ENCODE measurements at regions not wholly inside any gene's neighbourhood (a gene's known extent, or its start where the extent isn't known, plus 50 kb on each side); places are given as distances from the start of the nearest gene placed in this dataset.

DNA sequence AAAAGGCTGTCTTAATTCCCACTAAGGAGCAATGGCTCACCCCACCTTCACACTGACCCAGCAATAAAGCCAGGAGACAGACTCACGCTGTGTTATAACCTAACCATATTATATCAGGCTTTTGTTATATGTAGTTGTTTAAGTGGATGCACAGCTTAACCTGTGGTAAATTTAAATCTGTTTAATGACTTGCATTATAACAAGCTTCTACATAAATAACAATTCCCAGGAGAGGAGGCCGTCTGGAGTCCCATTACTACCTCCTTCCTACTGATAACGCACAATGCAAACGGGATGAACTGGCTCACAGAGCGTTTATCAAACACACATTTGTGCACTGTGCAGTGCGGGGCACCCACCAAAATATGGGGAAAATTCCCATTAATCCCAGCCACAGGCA is 102.1 kb upstream of the MGMT start:
- Histone ChIP-seq H3K36me3 (replicated peaks; ENCODE audit: low read depth, low read length) (no peaks in the 10 kb centered on the region), H3K27me3 (ENCODE audit: low read depth, low read length) (no peaks in the 10 kb centered on the region), H3K4me2 (ENCODE audit: low read length) (no peak overlapping the region), H3K9ac (ENCODE audit: low read length) (no peak overlapping the region), H3K27ac (ENCODE audit: low read length) (no peak overlapping the region), H3K9me3 (ENCODE audit: insufficient read depth, low read length) (no peaks in the 10 kb centered on the region), H4K20me1 (ENCODE audit: insufficient read depth, low read length) (no peaks in the 10 kb centered on the region), H3K4me1 (ENCODE audit: low read length) (no peaks in the 10 kb centered on the region), H3K4me3 (ENCODE audit: low read length) (no peak overlapping the region), H2AFZ (ENCODE audit: low read depth, low read length) (no peak overlapping the region), H3K79me2 (ENCODE audit: low read length) (no peaks in the 10 kb centered on the region)
- no peak for TF ChIP-seq EZH2phosphoT487 (IDR thresholded peaks at IDR 0.05; ENCODE audit: low read depth)
- no peak for TF ChIP-seq CTCF (IDR thresholded peaks at IDR 0.05; ENCODE audit: low read depth, low read length)

DNA sequence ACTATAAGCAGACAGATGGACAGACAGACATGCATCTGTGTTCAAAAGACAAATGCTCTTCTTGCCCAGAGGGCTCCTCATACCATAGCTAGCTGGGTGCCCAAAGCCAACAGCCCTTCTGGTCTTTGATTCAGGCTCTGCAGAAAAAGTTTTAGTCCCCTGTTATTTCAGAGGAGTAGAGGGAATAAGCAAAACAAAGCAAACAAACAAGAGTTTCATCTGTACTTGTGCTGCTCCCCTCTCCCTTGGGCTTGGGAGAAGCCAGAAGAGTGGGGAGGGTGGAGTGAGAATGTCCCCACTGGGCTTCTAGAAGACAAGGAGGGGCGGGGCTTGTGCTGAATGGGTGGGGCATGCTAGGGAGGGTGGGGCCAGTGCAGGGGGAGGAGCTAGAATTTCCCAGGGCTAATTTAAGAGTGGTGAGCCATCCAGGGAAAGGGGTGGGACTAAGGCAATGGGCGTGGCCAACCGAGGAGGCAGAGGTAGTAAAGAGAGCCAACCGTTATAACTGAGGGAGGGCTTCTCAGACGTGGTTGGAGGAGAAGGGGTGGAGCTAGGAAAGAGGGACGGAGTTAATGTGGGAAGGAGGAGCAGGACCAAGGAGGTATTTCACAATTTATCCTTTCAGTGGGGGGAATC is 101.2 kb upstream of the MGMT start:
- Histone ChIP-seq H3K4me1 (ENCODE audit: low read length) (no peaks in the 10 kb centered on the region), H3K9me3 (ENCODE audit: insufficient read depth, low read length) (no peaks in the 10 kb centered on the region), H4K20me1 (ENCODE audit: insufficient read depth, low read length) (no peaks in the 10 kb centered on the region), H3K27me3 (ENCODE audit: low read depth, low read length) (no peaks in the 10 kb centered on the region), H3K27ac (ENCODE audit: low read length) (no peak overlapping the region), H3K36me3 (replicated peaks; ENCODE audit: low read depth, low read length) (no peaks in the 10 kb centered on the region), H3K4me3 (ENCODE audit: low read length) (no peak overlapping the region), H3K9ac (ENCODE audit: low read length) (no peak overlapping the region), H2AFZ (ENCODE audit: low read depth, low read length) (no peak overlapping the region), H3K4me2 (ENCODE audit: low read length) (no peak overlapping the region), H3K79me2 (ENCODE audit: low read length) (no peaks in the 10 kb centered on the region)
- TF ChIP-seq EZH2phosphoT487 (IDR thresholded peaks at IDR 0.05; ENCODE audit: low read depth), result no peak
- TF ChIP-seq CTCF (IDR thresholded peaks at IDR 0.05; ENCODE audit: low read depth, low read length), result no peak

DNA sequence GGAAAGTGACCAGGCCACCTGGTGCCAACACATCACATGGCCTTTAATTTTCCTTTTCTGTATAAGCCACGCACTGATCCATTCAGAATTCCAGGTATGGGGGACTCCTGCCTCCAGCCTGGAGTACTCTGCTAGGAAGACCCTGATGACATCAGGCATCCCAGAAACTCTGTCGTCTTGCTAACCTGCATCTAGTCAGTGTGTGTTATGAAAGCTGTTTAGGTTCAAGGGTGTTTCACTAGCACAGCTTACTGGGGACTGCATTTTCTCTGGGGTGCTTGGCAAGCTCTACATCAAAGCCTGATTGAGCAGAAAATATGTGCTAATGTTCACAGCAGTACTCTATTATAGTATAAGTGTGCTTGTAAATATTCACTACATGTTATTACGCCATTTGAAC is 100.6 kb upstream of the MGMT start:
- Histone ChIP-seq H3K9me3 (ENCODE audit: insufficient read depth, low read length) (no peaks in the 10 kb centered on the region), H4K20me1 (ENCODE audit: insufficient read depth, low read length) (no peaks in the 10 kb centered on the region), H3K4me3 (ENCODE audit: low read length) (no peak overlapping the region), H3K4me2 (ENCODE audit: low read length) (no peak overlapping the region), H3K27ac (ENCODE audit: low read length) (no peak overlapping the region), H3K4me1 (ENCODE audit: low read length) (no peaks in the 10 kb centered on the region), H3K9ac (ENCODE audit: low read length) (no peak overlapping the region), H3K79me2 (ENCODE audit: low read length) (no peaks in the 10 kb centered on the region), H2AFZ (ENCODE audit: low read depth, low read length) (no peak overlapping the region), H3K36me3 (replicated peaks; ENCODE audit: low read depth, low read length) (no peaks in the 10 kb centered on the region), H3K27me3 (ENCODE audit: low read depth, low read length) (no peaks in the 10 kb centered on the region)
- no peak for TF ChIP-seq EZH2phosphoT487 (IDR thresholded peaks at IDR 0.05; ENCODE audit: low read depth)
- no peak for TF ChIP-seq CTCF (IDR thresholded peaks at IDR 0.05; ENCODE audit: low read depth, low read length)

DNA sequence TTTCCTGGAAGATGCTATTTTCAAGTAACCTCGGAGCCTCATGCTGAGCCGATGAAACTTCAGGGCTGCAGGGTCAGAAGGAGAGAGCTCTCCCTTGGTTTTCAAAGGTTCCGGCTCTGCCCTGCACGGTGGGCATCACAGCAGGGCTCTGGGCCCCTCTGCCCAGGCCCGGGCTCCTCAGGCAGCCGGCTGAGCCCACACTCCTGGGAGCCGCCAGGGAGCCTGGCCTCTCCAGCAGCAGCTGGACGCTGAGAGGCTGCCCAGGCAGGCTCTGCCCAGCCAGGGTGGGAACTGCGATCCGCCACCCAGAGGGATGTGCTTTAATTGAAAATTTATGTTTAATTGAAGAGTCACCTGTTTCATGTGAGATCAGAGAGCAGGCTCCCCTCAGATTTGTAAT is 97.5 kb upstream of the MGMT start:
- Histone ChIP-seq H4K20me1 (ENCODE audit: insufficient read depth, low read length) (no peaks in the 10 kb centered on the region), H2AFZ (ENCODE audit: low read depth, low read length) (no peak overlapping the region), H3K27ac (ENCODE audit: low read length) (no peak overlapping the region), H3K4me2 (ENCODE audit: low read length) (no peak overlapping the region), H3K4me3 (ENCODE audit: low read length) (no peak overlapping the region), H3K9ac (ENCODE audit: low read length) (no peak overlapping the region), H3K9me3 (ENCODE audit: insufficient read depth, low read length) (no peaks in the 10 kb centered on the region), H3K27me3 (ENCODE audit: low read depth, low read length) (no peaks in the 10 kb centered on the region), H3K36me3 (replicated peaks; ENCODE audit: low read depth, low read length) (no peaks in the 10 kb centered on the region), H3K79me2 (ENCODE audit: low read length) (no peaks in the 10 kb centered on the region), H3K4me1 (ENCODE audit: low read length) (no peaks in the 10 kb centered on the region)
- no peak for TF ChIP-seq CTCF (IDR thresholded peaks at IDR 0.05; ENCODE audit: low read depth, low read length)
- TF ChIP-seq EZH2phosphoT487 (IDR thresholded peaks at IDR 0.05; ENCODE audit: low read depth), result no peak

Data from OCI-LY3 (cell line).